Stimulated activated CD4-positive, alpha-beta T cell treated with anti-CD3 and anti-CD28 coated beads, TNF-alpha, amount 100 ng/mL, for 4 hours (primary cell): ENCODE measurements at regions not wholly inside any gene's neighbourhood (a gene's known extent, or its start where the extent isn't known, plus 50 kb on each side); places are given as distances from the start of the nearest gene placed in this dataset.

ENCODE experiments used
- DNase-seq, 3 experiments: peaks; one replicate each; pipeline ENCODE4 v3.0.0-alpha.2; 2020; ENCODE audit warnings: low read depth in 3 of 3

GRCh38 chr7:1321411-1322239 lies 89.0 kb downstream of the UNCX start:
- DNase-seq, result no peak

GRCh38 chr7:1322240-1323110 lies 89.8 kb downstream of the UNCX start:
- DNase-seq, result no peak

DNA sequence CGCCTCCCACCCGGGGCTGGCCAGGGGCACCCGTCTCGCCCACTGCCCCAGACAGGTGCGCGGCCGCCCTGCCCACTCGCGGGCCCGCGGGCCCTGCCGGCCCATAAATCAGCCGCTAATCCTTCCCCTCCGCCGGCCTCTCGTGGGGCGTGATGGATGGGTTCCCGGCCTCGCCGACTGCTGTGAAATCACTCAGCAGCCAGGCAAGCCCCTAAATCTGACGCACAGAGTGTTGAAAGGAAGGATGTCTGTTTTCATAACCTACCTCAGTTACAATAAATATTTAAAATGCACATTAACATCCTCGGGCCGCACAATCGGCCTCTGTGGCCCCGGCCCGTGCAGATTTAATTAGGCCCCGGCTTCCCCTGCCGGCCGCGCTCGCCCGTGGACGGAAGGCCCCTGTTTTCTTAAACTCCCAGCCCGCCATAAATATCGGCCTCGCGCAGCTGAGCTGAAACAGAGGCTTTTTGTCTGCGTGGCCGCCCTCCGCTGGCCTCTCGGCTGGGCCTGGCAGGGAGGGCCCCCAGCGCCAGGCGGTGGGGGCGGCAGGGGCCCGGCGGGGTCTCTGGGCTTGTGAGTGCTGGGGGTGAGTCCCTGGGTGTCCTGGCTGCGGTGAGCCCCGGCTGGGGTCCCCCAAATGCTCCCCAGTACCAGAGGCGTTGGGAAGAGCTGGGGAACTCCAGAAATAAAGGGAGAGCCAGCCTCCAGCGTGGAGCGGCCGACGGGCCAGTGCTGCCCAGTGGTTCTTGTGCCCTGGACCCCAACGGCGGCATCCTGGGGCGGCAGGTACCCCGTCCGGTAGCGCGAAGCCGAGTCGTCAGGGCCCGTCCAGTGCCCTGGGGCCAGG lies 90.7 kb downstream of the UNCX start:
- DNase-seq, result no peak

GRCh38 chr7:1324028-1324900 lies 91.6 kb downstream of the UNCX start:
- no peak for DNase-seq

DNA sequence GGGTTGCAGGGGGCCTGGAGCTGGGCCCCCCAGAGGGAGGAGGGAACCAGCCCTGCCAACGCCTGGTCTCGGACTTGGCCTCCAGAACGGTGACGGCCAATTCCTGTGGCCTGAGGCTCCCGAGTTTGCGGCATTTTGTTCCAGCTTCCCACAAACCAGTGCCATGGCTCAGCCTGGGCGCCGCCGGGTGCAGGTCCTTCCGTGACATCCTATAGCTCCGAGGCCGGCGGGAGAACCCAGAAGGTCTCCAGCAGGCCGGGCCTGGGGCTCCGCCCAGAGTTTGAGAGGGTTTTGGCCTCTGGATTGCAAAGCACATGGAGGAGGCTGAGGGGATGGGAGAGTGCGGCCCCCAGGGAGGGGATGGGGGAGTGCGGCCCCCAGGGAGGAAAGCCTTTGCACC lies 92.6 kb downstream of the UNCX start:
- no peak for DNase-seq

- DNase-seq, result no peak
Measured at GRCh38 chr7:1325646-1326510, 93.2 kb downstream of the UNCX start.

DNA sequence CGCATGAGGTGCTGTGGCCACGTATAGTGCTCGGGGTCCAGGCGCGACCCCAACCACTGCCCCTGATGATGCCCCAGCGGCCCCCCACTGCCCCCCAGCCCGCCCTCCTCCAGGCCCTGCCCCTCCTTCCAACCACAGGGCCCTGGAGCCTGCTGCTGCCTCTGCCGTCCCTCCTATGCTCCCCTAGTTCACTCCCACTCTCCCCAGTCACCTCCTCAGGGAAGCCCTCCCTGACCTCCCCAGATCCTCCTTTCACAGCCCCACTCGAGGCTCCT lies 93.8 kb downstream of the UNCX start:
- DNase-seq, result no peak

DNA sequence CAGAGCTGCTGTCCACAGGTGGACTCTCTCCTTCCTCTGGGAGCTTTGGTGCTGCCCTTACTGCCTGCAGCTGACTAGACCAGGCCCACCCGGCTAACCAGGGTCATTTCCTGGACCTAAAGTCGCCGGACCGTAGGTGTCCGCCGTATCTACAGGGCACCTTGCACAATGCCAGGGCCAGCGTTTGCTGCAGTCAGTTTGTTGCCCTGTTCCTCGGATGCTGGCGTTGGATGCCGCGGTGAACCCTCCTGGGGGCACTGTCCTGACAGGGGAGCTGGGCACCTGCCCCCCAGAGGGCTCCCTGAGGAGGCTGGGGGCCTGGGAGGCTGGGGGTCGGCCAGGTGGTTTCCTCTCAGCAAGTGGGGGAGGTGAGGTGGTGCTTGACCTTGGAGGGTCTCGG lies 96.6 kb downstream of the UNCX start:
- no peak for DNase-seq

DNA sequence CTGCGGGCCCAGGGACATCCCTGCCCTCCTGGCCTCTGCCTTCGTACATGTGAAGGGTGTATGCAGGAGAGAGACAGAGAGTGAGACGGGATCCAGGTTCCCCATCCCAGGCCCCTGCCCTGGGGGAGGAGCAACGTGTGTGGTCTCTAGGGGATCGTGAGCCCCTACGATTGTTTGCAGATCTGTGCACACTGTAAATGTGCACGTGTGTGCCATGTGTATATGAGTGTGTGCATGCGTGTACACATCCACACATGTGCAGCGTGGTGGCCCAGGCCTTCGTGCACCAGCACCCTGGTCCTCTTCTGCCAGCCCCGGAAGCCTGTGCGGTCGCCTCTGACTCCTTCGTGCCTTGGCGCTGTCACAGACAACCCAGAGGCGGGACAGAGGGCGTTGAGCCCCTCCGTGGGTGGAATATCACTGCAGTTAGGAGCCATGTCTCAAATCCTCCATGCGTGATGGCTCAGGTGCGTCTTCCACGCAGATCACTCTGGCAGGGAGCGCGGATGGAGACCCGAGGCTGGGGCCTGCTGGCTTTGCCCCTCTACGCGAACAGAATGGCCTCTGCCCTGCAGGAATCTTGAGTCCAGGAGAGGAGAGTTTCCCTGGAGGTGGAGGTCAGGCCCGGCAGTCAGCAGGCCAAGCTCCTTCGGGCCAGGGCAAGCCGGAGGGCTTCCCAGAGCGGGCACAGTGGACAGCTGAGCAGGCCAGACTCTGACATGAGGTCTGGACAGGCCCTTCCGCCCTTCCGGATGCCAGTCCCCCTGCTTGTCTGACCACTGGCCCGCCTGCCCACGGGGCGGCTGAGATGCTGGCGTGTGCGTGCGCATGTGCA lies 97.5 kb downstream of the UNCX start:
- no peak for DNase-seq

GRCh38 chr7:1330801-1331425 lies 98.2 kb downstream of the UNCX start:
- DNase-seq, result no peak

DNA sequence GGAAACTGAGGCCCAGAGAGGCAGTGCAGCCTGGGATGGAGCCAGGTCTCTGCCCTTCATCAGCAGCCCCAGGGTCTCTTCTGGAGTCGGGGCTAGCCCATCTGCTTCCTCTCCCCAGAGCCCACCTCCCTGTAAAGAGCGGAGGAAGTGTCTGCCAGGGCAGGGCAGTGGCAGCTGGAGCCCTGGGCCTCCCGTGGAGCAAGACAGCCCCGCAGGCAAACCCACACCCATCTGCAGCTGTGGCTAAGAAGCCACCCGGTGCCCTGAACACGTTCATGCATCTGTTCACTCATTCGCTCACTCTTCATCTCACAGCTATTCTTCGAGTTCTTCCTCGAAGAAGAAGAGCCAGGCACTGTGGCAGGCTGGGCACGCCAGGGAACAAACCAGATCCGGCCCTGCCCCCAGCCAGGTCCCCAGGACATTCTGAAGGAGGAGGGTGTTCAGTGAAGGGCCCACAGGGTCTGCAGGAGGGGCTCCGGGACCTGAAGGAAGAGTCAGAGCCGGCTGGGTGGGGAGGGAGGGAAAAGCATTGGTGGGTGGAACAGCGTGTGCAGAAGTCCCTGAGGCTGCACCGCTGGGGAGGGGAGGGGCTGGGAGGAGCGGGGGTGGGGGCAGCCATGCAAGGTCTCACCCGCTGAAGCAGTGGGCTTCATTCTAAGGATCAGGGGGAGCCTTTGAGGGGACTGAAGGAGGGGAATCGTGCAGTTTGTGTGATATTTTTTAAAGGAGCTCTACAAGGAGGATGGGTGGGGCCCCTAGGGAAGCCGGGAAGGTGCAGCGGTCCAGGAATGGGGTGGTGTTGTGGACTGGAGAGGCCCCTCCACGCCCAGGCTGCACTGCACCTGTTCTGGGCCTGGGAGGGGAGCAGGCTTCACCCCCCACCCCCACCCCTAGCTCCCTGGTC lies 99.1 kb downstream of the UNCX start:
- no peak for DNase-seq

DNA sequence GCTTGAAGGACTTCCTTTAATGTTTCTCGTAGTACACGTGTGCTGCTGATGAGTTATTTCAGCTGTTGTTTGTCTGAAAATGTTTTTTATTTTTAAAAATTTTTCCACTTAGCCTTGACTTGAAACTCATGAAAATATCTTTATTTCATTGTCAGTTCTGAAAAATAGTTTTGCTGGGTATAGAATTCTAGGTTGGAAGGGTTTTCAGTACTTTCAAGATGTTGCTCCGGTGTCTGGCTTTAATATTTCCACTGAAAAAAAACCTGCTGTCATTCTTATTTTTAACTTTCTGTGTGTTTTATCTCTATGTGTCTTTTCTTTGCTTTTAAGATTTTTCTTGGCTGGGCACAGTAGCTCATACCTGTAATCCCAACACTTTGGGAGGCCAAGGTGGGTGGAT lies 103.8 kb downstream of the UNCX start:
- DNase-seq, result no peak

DNA sequence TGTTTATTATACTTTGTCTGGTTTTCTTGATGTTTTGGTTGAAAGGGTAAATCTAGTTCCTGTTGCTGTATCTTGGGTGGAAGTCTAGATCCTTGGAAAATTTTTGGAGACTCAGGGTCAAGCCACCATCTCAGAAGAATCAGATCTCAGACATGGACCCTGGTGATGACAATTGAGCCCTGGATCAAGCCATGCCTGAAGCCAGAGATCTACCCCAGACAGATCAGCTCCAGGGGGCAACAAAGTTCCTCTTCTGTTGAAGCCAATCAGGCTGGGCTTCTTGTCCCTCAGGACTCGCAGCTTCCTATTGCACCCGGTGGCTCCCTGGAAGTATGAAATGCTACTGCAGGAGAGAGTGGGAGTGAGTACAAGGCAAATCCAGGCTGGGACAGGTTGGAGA lies 106.9 kb downstream of the UNCX start:
- DNase-seq, result no peak

DNA sequence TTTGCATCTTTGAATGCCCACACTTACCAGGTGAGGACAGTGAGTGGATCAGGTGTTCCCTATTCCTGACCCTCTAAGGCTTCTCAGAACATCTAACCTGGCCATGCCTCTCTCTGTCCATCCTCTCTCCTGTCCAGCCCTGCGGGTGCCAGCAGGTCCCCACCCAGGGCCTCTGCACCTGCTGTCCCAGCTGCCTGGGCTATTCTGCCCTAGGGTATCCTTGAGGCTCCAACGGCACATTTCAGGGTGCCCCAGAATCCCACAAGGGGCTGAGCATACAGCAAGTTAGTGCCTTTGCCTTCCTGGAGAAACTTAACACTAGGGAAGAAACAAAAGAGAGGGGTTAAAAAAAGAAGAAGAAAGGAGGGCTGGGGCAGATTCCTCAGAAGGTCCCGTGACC lies 107.4 kb downstream of the UNCX start:
- no peak for DNase-seq

DNA sequence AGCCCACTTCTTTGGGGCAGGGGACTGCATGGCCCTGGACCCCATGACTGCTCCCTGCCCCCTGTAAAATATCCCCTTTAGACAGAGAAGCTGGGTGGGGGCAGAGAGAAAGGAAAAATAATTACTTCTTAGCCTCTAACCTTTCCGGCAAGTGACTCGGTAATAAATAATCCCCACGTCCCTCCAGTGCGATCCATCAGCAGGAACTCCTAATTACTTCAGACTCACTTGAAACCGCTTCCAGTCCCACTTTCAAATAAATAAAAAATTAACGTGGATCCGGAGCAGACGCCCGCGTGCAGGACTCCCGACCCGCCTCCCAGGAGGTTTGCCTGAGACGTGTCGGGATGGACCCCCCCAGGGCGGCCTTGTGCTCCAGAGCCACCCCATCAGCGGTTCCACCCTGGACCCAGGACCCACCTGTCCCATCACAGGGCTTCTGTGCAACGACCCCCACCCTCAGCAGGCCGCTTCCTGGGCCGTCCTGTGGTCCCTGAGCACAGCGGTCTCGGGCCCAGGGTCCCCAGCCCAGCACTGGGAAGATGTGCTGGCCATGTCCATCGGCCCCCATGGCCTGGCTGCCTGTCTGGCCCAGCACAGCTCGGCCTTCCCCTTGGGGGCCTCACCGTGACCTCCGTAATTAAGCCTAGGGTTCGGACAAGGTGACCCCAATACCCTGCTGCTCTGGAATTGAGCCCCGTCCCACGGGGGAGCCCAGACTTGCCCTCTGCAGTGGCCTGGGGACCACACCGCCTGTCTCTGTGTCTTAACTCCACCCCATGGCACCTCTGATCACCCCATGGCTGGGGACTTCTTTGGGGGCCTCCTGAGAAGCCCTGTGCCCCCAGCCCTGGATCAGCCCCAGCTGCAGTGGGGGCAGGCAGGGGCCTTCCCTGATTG lies 108.0 kb downstream of the UNCX start:
- no peak for DNase-seq

DNA sequence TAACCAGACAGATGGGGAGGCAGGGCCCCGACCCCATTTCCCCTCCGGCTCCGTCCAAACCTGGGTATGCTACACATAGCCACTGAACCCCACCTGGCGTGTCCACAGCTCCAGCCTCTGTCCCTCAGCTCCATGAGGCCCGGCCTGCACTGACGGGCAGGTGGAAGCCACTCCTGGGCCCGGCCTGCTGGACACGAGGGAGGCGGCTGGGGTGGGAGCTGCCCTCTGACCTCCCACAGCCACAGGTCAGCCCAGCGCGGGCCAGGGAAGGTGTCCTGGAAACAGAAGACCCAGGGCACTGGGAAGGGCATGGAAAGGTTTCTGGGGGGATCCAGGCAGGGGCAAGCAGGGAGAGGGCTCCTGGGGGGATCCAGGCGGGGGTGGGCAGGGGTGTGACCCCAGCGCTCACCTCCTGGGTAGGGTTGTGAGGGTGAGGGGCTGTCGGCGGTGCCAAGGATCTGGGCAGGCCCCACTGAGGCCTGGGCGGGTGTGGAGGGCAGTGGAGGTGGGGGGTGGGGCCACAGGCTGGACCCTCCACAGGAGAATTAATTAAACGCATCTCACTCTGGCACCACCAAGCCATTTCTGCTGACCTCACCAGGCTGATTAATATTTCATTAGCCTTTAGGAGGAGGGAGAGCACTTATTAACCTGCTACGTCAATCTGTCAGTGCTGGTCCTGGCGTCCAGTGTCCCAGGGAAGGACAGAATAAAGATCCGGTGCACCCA lies 108.9 kb downstream of the UNCX start:
- DNase-seq, result no peak
